ENCODE measurements at regions not wholly inside any gene's neighbourhood (a gene's known extent, or its start where the extent isn't known, plus 50 kb on each side); places are given as distances from the start of the nearest gene placed in this dataset.

DNA sequence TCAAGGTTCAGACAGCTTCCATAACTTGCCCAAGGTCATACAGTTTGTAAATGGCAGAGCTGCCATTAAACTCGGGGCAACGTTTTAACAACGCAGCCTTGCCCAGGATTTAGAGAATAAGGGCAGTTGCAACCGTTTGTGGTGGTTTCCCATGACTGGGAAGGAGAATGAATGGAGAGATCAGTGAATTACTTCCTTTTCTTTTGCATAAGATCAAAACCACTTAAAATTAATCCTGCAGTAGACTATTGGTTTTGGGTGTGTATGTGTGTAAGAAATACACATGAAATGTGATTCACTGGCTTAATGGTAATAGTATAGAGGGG lies 179.1 kb upstream of the MIR17HG start:
- DNase-seq, result no peak

DNA sequence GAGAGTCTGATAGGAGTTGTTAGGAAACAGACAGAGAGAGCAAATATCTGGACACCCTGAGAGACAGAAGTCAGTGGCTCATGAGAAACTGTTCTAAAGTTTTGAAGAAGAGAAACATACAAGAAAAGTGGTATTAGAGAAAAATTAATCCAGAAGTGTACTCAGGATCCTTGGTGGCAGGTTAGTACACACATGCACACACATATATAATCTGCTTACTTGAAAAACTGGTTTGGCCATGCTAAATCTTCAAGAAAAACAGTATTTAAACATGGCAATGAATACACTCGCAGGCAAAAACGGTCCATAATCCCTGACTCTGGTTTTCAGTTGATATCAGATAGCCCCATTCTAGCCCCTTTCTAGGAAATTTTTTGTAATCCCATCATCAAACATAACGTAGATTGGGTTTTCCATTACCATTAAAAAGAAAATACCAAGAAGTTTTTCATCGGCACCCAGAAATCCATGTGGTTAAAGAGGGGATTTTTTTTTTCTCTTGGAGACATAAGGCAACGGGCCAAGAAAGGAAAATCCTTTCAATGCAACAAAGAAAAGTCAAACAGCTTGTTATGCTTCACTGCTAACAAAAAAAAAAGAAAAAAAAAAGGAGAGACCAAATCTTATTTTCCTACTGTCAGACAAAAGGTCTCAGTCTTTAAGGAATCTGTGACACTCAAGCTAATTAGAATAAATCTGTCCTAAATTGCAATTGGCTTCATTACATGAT lies 178.0 kb upstream of the MIR17HG start:
- no peak for DNase-seq

GRCh38 chr13:91172160-91172559 lies 175.3 kb upstream of the MIR17HG start:
- no peak for DNase-seq

- DNase-seq, result no peak
Measured at GRCh38 chr13:91174886-91175501, 172.5 kb upstream of the MIR17HG start.

DNA sequence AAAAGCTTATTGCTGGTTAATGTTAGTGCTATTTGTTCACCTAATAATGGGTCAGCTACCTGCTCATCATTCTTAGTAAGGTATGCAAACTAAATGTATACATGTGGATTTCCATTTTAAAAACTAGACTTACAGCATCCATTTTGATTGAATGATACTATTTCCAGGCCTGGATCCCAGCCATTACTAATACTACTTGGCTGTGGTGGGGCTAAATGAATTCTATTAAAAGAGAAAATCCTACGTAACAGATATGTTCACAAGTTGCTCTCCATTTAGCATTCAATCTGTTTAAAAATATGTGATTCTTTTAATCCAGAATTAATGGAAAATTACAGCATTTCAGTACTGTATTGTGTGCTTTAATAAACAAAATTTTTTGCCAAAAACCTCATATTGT lies 169.4 kb upstream of the MIR17HG start:
- no peak for DNase-seq

DNA sequence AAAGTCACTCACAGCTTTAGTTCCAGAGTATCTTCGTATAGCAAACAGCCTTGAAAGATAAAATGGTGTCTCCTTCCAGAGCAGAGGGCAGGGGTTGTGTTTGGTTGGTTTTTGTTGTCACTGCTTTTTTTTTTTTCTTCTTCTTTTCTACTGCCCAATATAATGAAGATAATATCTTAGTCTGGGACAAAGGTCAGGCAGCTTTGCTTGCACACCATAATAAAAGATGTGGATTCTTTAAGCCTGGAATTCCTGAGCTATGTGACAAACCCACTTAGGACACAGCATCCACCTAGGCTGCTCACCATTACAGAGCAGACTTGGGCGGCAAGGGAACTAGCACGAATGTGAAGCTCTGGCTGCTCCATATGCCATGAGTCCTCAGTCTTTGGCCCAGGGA lies 165.6 kb upstream of the MIR17HG start:
- DNase-seq, result no peak

DNA sequence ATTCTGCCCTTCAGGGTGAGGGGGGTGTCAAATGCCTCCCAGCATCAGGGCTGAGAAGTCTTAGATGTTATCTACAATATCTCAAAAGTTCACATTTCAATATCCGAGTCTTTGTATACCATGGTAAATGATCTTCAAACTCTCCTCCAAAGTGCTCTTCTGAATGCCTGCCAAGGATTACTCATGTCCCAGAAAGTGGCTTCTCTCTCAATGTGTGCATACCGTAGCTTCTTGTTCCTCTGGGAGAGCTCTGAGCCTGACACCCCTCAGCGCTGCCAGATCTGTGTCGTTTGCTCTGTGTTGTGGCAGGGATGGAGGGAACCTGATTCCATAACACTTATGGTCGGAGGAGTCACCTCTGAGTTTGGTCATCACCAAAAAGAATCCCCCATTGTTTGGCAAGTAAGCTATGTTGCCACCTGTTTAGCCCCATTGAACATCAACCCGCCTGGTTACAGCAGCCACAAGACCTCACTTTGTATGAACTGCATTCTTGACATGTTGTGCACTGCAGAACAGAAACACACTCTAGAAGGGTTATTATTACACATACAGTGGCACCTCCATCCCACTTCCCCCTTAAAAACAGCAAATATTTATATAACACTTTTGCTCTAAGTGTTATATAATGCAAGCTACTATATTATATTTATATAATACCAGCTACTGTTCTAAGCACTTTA lies 163.1 kb upstream of the MIR17HG start:
- no peak for DNase-seq

GRCh38 chr13:91185294-91185863 lies 162.1 kb upstream of the MIR17HG start:
- no peak for DNase-seq

- DNase-seq, result no peak
Measured at GRCh38 chr13:91187522-91187921, 160.0 kb upstream of the MIR17HG start.

- no peak for DNase-seq
Measured at GRCh38 chr13:91189506-91189905, 158.0 kb upstream of the MIR17HG start.

- DNase-seq, result no peak
Measured at GRCh38 chr13:91193358-91193757, 154.1 kb upstream of the MIR17HG start.

DNA sequence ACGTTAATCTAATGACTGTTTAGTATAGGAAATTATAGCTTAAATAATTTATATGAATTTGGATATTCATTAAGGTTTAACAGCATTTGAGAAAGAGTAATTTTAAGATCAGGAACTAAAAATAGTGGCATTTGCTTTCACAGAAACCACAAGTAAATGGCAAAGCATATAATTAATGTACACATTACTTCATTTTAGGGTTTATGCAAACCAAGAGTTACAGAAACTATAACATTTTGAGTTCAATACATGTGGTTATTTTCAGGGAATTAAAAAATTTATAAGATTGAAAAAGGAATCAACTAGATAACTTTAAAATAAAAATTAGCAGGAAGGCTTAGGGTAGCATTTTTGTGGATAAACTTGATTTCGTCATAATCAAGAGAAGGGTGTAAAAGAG lies 151.7 kb upstream of the MIR17HG start:
- DNase-seq, result no peak

DNA sequence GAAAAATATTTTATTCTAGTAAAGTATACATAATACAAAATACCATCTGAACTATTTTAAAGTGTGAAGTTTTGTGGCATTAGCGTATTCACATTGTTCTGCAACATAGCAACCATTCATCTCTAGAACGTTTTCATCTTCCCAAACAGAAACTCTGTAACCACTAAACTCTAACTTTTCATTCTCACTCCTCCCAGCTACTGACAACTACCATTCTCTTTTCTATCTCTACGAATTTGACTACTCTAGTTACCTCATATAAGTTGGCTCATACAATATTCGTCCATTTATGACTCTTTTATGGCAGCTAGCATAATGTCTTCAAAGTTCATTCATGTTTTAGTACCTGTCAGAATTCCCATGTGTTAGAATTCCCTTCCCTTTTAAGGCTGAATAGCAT lies 150.5 kb upstream of the MIR17HG start:
- no peak for DNase-seq

GRCh38 chr13:91199866-91200265 lies 147.6 kb upstream of the MIR17HG start:
- no peak for DNase-seq

- no peak for DNase-seq
Measured at GRCh38 chr13:91200486-91200885, 147.0 kb upstream of the MIR17HG start.

- DNase-seq, result no peak
Measured at GRCh38 chr13:91203430-91203829, 144.1 kb upstream of the MIR17HG start.

GRCh38 chr13:91207261-91207660 lies 140.2 kb upstream of the MIR17HG start:
- DNase-seq, result no peak

- DNase-seq, result no peak
Measured at GRCh38 chr13:91211510-91211909, 136.0 kb upstream of the MIR17HG start.

- no peak for DNase-seq
Measured at GRCh38 chr13:91212231-91212630, 135.3 kb upstream of the MIR17HG start.

- DNase-seq, result no peak
Measured at GRCh38 chr13:91214031-91214430, 133.5 kb upstream of the MIR17HG start.

DNA sequence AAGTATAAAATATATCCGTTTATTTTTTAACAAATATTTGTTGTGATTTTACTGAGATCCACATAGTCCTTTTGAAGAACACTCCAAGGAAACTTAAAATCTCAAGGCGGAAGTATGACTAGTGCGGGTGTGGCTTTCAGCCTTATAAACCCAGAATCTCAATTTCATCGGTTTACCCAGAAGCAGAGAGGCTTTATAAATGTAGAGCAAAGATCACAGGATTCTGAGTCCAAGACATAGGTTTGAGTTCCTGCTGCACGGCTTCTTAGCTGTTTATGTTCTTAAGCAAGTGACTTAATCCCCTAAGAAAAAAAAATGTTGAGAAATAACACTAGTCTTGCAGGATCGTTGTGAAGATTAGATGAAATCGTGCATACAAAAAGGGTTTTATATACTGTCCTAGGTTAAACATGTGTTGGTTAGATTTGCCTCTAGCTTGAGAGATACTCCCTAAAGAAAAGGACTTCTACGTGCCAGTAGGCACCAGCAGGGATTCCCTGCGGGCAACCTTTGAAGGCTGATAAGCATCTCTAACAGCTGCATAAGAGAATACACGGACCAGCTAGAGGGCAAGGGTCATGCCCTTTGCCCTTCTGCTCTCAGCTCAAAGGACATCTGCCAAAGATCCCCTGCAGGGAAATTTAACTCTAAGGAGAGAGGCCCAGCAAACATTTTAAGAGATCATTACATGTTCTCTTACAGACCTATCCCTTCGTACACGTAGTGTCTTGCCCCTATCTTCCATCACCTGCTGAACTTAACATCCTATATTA lies 130.4 kb upstream of the MIR17HG start:
- DNase-seq, result no peak

DNA sequence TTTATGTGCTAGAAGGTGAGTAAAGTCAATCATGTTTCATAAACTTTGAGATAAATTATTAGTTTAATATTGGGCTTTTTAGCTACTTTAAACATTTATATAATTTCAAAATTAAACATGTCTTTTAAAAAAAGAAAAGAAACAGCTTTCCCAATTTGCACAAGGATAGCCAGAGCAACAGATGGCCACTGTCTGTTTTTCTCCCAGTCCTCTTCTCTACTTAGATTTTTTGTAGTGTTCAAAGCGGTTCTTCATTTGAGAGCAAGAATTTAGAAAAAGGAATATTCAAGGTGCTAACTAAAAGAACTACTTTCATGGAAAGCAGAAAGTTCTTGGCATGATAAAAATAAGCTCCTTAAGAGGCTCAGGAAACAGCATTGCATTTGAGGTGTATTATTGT lies 128.3 kb upstream of the MIR17HG start:
- no peak for DNase-seq

DNA sequence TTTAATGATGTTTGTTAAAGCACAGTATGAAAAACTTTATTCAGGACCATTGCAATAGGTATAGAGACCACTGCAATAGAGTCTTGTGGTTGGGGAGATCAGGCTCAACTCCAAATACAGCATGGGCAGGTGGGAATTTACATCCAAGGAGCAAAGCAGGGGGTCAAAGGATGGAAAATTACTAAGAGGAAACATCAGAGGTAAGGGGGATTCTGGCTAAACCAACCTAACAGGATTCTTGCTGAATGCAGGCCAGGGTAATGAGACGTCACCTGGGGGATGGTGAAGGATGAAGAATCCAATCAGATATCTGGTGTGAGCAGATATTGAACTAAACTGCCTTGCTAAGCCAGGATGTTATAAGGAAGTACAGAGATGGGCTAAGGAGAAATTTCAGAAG lies 126.6 kb upstream of the MIR17HG start:
- DNase-seq, result no peak

Data from effector CD8-positive, alpha-beta T cell (primary cell).